BJ (cell line): ENCODE measurements at regions not wholly inside any gene's neighbourhood (a gene's known extent, or its start where the extent isn't known, plus 50 kb on each side); places are given as distances from the start of the nearest gene placed in this dataset.
"Not testable (repeated sequence)": the region's sequence is repeated elsewhere in the genome, so short reads cannot be mapped to it uniquely, and the experiment has no call there.

Experiments
- CTCF ChIA-PET: fragments of 350-600 bp; formaldehyde crosslinking; extraction: SDS; loops from one replicate; lab custom pipeline; 2021; ENCODE audit warnings: antibody characterized with exemption, inconsistent platforms; lab: Yijun Ruan, JAX
- POLR2A ChIA-PET: fragments of 300-600 bp; sonication (Branson Sonifier 250); formaldehyde crosslinking; extraction: SDS; loops from one replicate; lab custom pipeline; 2021; ENCODE audit warnings: antibody characterized with exemption; lab: Charles Lee
- DNase-seq: peaks from one replicate; pipeline ENCODE4 v3.0.0-alpha.2; 2011; ENCODE audit warnings: low read depth
- H3K27me3 ChIP-seq: 2 replicates; pipeline ENCODE4 v1.6.0; 2011; ENCODE audit warnings: low read length; ENCODE audit not compliant: control insufficient read depth, insufficient read depth
- H3K36me3 ChIP-seq: 2 replicates; pipeline ENCODE4 v1.5.1; 2011; ENCODE audit warnings: low read length; ENCODE audit not compliant: control insufficient read depth, insufficient read depth
- H3K4me3 ChIP-seq: 2 replicates; pipeline ENCODE4 v1.5.1; 2011; ENCODE audit warnings: low read depth, mild to moderate bottlenecking, control low read depth, low read length
- TF ChIP-seq, protein P1 (sequence below): IDR thresholded peaks from 2 replicates; pipeline ENCODE4 v1.5.1; 2011; ENCODE audit warnings: low read depth, mild to moderate bottlenecking, control low read depth, inconsistent platforms, low read length, moderate library complexity; ENCODE audit not compliant: insufficient read depth

DNA sequence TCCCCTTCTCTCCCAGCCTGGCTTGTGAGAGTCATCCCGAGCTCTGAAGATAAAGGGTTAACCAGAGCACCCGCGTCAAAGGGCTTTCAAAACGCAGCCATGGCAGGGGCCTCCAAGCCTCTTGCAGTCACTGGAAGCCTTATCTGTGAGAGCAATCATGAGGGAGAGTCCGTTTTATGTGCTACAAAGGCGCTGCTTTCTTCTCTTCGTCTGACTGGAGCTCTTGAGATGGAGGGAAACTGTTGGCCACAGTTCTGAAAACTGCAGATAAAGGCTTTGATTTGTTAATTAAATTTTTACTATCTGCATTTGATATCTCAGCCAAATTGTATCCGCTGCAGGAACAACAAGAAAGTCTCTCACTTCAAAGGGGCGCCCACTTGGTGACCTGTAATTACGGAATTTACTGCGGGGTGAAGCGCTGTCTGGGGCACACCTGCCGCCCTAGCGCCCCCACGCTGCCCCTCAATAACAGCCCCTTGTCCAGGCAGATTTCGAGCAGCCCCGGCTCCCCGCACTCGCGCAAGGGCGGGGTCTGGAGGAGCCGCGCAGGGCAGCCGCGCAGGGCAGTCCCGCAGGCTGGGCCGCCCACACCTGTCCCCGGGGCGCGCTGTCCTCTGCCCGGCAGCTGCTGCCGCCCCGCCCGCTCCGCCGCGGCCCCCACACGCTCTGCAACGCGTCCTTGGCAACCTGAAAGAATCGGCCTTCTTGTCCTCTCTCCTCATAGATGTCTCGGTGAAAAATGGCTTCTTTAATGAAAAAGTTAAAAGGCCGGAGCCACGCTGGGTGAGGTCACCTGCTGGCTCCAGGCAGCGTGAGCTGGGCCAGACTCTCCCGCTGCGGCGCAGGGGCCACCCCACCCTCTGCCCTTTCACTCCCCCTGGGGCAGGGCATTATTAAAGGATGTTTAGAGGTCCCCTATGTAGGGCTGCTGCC, 217.9 kb downstream of the VAPA start:
- no peak for DNase-seq
- ChIA-PET POLR2A (interaction anchor here (1.1 kb wide), 1 partner anchor 424 kb away, joined by 4 read pairs; the partner anchor contains the start of gene RAB31), CTCF (interaction anchor here (3.0 kb wide), 1 partner anchor 7 kb away, joined by 9 read pairs; no protein-coding TSS in a partner anchor)
- TF ChIP-seq, protein P1, sequence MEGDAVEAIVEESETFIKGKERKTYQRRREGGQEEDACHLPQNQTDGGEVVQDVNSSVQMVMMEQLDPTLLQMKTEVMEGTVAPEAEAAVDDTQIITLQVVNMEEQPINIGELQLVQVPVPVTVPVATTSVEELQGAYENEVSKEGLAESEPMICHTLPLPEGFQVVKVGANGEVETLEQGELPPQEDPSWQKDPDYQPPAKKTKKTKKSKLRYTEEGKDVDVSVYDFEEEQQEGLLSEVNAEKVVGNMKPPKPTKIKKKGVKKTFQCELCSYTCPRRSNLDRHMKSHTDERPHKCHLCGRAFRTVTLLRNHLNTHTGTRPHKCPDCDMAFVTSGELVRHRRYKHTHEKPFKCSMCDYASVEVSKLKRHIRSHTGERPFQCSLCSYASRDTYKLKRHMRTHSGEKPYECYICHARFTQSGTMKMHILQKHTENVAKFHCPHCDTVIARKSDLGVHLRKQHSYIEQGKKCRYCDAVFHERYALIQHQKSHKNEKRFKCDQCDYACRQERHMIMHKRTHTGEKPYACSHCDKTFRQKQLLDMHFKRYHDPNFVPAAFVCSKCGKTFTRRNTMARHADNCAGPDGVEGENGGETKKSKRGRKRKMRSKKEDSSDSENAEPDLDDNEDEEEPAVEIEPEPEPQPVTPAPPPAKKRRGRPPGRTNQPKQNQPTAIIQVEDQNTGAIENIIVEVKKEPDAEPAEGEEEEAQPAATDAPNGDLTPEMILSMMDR, result no peak
- Histone ChIP-seq H3K4me3 (no peak overlapping the region), H3K27me3 (no peaks in the 10 kb centered on the region), H3K36me3 (no peaks in the 10 kb centered on the region)

DNA sequence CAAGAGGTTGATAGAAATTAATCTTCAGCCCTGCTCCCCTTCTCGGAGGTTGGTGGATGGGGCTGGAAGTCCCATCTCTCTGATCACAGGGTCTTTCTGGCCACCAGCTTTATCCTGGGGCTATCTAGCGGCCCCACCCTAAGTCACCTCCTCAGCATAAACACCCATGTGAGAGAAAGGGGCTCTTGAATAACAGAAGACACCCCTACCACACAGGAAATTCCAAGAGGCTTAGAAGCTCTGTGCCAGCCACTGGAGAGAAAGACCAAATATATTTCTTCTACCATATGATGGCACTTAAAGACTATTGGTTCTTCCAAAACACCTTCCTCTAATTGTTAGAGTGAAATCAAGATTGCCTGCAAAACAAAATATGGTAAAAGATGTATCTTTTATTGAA, 219.7 kb downstream of the VAPA start:
- H3K36me3 ChIP-seq, result no peaks in the 10 kb centered on the region
- POLR2A ChIA-PET, result no interaction called here
- CTCF ChIA-PET, result interaction anchor here (1.0 to 1.4 kb wide), 2 partner anchors 123 to 386 kb away, joined by 3 to 5 read pairs; no protein-coding TSS in a partner anchor
- TF ChIP-seq, protein P1, result no peak
- no peak overlapping the region for H3K4me3 ChIP-seq
- no peaks in the 10 kb centered on the region for H3K27me3 ChIP-seq
- no peak for DNase-seq

DNA sequence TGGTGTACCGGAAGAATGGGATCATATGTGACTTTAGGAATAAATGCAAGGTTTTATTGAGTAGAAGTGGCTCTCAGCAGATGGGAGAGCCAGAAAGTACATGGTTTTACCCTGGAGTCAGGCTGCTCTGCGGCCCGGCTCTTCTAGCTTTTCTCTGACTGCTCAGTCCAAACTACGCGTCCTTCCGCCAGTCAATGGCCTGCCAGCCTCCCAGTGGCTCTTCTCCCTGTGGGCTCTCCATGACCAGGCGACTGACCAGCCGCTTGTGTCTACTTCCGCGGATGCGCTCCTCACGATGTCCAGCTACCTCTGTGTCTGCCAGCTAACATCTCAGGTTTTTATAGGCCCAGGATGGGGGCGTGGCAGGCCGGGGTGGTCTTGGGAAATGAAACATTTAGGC, 220.4 kb downstream of the VAPA start:
- ChIA-PET POLR2A (no interaction called here), CTCF (no interaction called here)
- no peaks in the 10 kb centered on the region for H3K27me3 ChIP-seq
- no peaks in the 10 kb centered on the region for H3K36me3 ChIP-seq
- TF ChIP-seq, protein P1, result no peak
- DNase-seq, result no peak
- no peak overlapping the region for H3K4me3 ChIP-seq

DNA sequence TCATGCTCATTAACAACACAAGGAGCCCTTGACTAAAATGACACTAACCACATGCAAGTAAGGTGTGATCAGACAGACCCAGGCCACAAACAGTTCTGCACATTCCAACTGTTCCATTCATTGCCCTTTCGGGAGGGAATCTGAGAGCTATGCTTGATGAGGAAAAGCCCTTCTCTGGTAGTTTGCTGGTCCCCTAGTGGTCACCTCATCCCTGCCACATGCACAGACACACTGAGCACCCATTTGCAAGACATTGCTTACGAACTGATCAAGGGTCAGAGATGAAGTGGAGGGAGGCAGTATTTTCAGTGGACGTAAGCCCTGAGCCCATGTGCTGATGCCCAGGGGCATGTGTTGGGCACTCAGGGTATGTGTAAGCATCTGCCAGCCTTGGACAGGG, 220.9 kb downstream of the VAPA start:
- CTCF ChIA-PET, DNase-seq, H3K4me3 ChIP-seq, H3K36me3 ChIP-seq, H3K27me3 ChIP-seq, POLR2A ChIA-PET: not testable (repeated sequence)

DNA sequence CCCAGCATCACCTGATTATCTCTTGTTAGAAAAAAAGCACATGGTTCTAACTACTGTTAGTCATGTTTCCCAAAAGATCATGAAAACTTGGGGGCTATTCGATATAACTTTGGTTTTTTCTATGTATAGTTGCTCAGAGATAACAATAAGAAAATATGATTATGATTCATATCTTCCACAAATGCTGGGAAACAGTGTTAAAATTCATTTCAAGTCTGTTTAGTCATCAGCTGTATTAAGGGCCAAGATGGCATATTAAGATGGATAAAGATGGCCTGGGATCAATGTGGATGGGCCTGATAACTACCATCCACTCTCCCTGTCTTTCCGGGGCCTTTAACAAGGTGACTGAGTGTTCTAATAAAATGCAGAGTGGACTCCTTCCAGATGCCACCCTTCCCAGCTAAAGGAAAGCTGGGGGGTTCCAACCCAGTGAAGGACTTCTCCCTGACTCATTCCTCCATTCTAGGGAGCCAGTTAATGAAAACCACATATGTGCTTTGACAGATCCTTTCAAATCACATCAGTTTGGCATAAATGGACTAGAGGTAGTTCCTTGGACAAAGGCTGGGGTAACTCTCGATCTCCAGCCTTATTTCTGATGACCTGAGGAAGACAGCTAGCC, 221.6 kb downstream of the VAPA start:
- H3K36me3 ChIP-seq, result no peaks in the 10 kb centered on the region
- H3K27me3 ChIP-seq, result no peaks in the 10 kb centered on the region
- no peak for DNase-seq
- TF ChIP-seq, protein P1, result no peak
- POLR2A ChIA-PET, result no interaction called here
- CTCF ChIA-PET, result interaction anchor here (1.2 kb wide), 1 partner anchor 9 kb away, joined by 3 read pairs; no protein-coding TSS in a partner anchor
- H3K4me3 ChIP-seq, result no peak overlapping the region
